Endothelial cell of umbilical vein (primary cell): ENCODE measurements at regions not wholly inside any gene's neighbourhood (a gene's known extent, or its start where the extent isn't known, plus 50 kb on each side); places are given as distances from the start of the nearest gene placed in this dataset.

Experiments used
- EZH2 ChIP-seq: IDR thresholded peaks from 2 replicates; pipeline ENCODE4 v1.6.1; 2012; ENCODE audit warnings: borderline replicate concordance, low read depth, mild to moderate bottlenecking, moderate library complexity, low read length, inconsistent platforms; ENCODE audit not compliant: severe bottlenecking
- FOS ChIP-seq: IDR thresholded peaks from 2 replicates; pipeline ENCODE4 v1.6.1; 2011; ENCODE audit warnings: mild to moderate bottlenecking, low read length, moderate library complexity, borderline replicate concordance; ENCODE audit not compliant: insufficient read depth
- MYC ChIP-seq: IDR thresholded peaks from one replicate; pipeline ENCODE4 v1.6.1; 2011; ENCODE audit warnings: mild to moderate bottlenecking, low read depth, low read length
- POLR2A ChIP-seq: IDR thresholded peaks from 2 replicates; pipeline ENCODE4 v1.6.1; 2012; ENCODE audit warnings: low read depth, mild to moderate bottlenecking, control low read depth, low read length
- POLR2AphosphoS5 ChIP-seq: IDR thresholded peaks from 2 replicates; pipeline ENCODE4 v1.6.1; 2012; ENCODE audit warnings: low read depth, mild to moderate bottlenecking, control low read depth, low read length, moderate library complexity; ENCODE audit not compliant: insufficient read depth
- TF ChIP-seq, protein P1 (sequence below), 2 donors: IDR thresholded peaks; 1 replicate in 1 of 2; 2 replicates in 1 of 2; pipeline ENCODE4 v1.5.1; 2011; ENCODE audit warnings: low read length in 2 of 2, mild to moderate bottlenecking in 2 of 2, moderate library complexity in 2 of 2, control low read depth in 1 of 2, inconsistent platforms in 1 of 2, low read depth in 1 of 2; ENCODE audit not compliant: insufficient read depth in 1 of 2; ENCODE audit errors: extremely low read depth in 1 of 2
- TF ChIP-seq, protein P2 (sequence below): IDR thresholded peaks from 2 replicates; pipeline ENCODE4 v1.6.1; 2011; ENCODE audit not compliant: insufficient read depth, insufficient read length

DNA sequence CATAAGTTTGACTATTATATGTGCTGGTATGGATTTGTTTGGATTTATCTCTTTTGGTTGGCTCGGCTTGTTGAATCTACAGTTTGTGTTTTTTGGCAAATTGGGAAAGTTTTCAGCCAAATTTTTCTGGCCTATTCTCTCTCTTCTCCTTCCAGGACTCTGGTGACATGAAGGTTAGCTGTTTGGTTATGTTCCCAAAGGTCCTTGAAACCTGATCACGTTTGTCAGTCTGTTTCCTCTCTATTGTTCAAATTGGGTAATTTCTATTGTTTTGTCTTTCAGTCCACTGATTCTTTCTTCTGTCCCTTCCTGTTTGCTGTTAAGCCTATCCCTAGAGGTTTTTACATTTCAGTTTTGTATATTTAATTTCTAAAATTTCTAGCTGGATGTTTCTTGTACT lies 81.5 kb upstream of the SHISA2 start:
- TF ChIP-seq, protein P1, sequence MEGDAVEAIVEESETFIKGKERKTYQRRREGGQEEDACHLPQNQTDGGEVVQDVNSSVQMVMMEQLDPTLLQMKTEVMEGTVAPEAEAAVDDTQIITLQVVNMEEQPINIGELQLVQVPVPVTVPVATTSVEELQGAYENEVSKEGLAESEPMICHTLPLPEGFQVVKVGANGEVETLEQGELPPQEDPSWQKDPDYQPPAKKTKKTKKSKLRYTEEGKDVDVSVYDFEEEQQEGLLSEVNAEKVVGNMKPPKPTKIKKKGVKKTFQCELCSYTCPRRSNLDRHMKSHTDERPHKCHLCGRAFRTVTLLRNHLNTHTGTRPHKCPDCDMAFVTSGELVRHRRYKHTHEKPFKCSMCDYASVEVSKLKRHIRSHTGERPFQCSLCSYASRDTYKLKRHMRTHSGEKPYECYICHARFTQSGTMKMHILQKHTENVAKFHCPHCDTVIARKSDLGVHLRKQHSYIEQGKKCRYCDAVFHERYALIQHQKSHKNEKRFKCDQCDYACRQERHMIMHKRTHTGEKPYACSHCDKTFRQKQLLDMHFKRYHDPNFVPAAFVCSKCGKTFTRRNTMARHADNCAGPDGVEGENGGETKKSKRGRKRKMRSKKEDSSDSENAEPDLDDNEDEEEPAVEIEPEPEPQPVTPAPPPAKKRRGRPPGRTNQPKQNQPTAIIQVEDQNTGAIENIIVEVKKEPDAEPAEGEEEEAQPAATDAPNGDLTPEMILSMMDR (IDR thresholded peaks at IDR 0.05; ENCODE audit: extremely low read depth in 1 of 2, insufficient read depth in 1 of 2, low read depth in 1 of 2, low read length in 2 of 2), result no peak
- TF ChIP-seq POLR2A (no peak), POLR2AphosphoS5 (no peak), EZH2 (no peak), MYC (no peak), FOS (no peak)
- TF ChIP-seq, protein P2, sequence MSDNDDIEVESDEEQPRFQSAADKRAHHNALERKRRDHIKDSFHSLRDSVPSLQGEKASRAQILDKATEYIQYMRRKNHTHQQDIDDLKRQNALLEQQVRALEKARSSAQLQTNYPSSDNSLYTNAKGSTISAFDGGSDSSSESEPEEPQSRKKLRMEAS, result no peak
